ENCODE measurements at regions not wholly inside any gene's neighbourhood (a gene's known extent, or its start where the extent isn't known, plus 50 kb on each side); places are given as distances from the start of the nearest gene placed in this dataset.

DNA sequence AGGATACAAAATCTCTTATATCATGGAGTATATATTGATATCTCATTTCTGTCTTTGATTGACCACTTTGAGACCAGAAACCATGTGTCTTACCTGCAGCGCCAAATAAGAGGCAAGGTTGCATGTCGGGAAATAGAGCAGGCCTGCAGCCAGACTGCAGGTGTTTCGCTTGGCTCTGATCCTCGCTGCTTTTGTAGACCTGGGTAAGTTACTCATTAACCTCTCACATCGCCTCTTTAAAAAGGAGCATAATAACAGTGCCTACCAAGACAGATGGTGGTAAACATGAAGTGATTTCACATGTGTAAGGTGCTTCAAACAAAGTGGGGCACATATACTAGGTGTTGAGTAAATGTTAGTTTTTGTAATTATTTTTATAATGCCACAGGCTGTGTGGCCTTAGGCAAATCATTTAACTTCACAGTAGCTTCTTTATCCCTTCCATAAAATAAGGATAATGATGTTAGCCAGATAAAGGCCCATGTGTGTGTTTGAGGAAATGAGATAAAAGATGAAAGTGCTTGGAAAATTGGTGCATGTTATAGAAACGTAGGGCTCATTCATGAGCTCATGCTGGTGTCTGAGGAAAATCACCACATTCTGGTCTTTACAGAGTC is 248.8 kb upstream of the MAP3K7 start:
- 100% methylated on average over 3 of the region's 6 CpGs for WGBS (ENCODE audit: insufficient coverage)
- no peak overlapping the region for H3K4me3 ChIP-seq (ENCODE audit: control insufficient read depth in 1 of 7, extremely low read depth in 1 of 7, insufficient read depth in 4 of 7, low read depth in 2 of 7, low read length in 6 of 7)
- DNase-seq, result no peak
- H3K4me1 ChIP-seq (ENCODE audit: control extremely low read depth in 1 of 4, control insufficient read depth in 4 of 4, insufficient read depth in 4 of 4, low read length in 3 of 4), result no peaks in the 10 kb centered on the region
- POLR2A ChIA-PET, result no interaction called here
- no peaks in the 10 kb centered on the region for H3K36me3 ChIP-seq (ENCODE audit: control insufficient read depth in 4 of 4, insufficient read depth in 4 of 4, low read length in 3 of 4)
- H3K27me3 ChIP-seq (replicated peaks in 2 of 5; ENCODE audit: control insufficient read depth in 4 of 5, insufficient read depth in 5 of 5, low read length in 4 of 5), result no peaks in the 10 kb centered on the region
- H3K27ac ChIP-seq (ENCODE audit: insufficient read depth in 1 of 2, low read depth in 1 of 2, low read length in 2 of 2, poor library complexity in 1 of 2, severe bottlenecking in 2 of 2), result no peak overlapping the region
- peaks cover 0 to 2% (median 0%) of the 10 kb centered on the region in 5 experiments for H3K9me3 ChIP-seq (ENCODE audit: control extremely low read depth in 1 of 5, control insufficient read depth in 4 of 5, insufficient read depth in 2 of 5, low read depth in 1 of 5, low read length in 4 of 5)
- CTCF ChIA-PET, result no interaction called here

DNA sequence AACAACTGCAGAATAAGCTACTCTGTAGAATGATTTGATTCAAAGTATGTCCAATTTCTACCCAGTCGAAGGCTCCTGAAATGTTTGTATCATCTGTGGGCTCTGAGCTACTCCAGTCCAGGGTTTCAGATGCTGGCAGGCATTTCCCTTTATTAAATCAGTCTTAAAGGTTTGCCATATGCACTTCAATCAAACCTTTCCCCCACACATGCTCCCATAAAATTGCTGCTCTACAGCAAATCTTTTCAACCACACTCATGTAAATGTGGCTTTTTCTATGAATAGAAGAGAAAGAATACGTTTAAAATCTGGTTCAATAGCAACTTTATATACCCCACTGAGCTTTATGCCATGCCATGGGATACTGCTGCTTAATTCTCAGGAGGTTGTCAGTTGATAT is 242.4 kb upstream of the MAP3K7 start:
- WGBS (ENCODE audit: insufficient coverage), result 100% methylated on average over 1 of the region's 2 CpGs
- Histone ChIP-seq H3K27ac (ENCODE audit: insufficient read depth in 1 of 2, low read depth in 1 of 2, low read length in 2 of 2, poor library complexity in 1 of 2, severe bottlenecking in 2 of 2) (no peak overlapping the region), H3K4me1 (ENCODE audit: control extremely low read depth in 1 of 4, control insufficient read depth in 4 of 4, insufficient read depth in 4 of 4, low read length in 3 of 4) (no peaks in the 10 kb centered on the region), H3K9me3 (ENCODE audit: control extremely low read depth in 1 of 5, control insufficient read depth in 4 of 5, insufficient read depth in 2 of 5, low read depth in 1 of 5, low read length in 4 of 5) (peaks cover 0 to 2% (median 0%) of the 10 kb centered on the region in 5 experiments), H3K4me3 (ENCODE audit: control insufficient read depth in 1 of 7, extremely low read depth in 1 of 7, insufficient read depth in 4 of 7, low read depth in 2 of 7, low read length in 6 of 7) (no peak overlapping the region), H3K27me3 (replicated peaks in 2 of 5; ENCODE audit: control insufficient read depth in 4 of 5, insufficient read depth in 5 of 5, low read length in 4 of 5) (no peaks in the 10 kb centered on the region), H3K36me3 (ENCODE audit: control insufficient read depth in 4 of 4, insufficient read depth in 4 of 4, low read length in 3 of 4) (no peaks in the 10 kb centered on the region)
- ChIA-PET CTCF (interaction anchor here (0.7 to 1.1 kb wide), 2 partner anchors 12 to 26 kb away, joined by 3 to 4 read pairs; no protein-coding TSS in a partner anchor), POLR2A (no interaction called here)
- DNase-seq, result no peak

DNA sequence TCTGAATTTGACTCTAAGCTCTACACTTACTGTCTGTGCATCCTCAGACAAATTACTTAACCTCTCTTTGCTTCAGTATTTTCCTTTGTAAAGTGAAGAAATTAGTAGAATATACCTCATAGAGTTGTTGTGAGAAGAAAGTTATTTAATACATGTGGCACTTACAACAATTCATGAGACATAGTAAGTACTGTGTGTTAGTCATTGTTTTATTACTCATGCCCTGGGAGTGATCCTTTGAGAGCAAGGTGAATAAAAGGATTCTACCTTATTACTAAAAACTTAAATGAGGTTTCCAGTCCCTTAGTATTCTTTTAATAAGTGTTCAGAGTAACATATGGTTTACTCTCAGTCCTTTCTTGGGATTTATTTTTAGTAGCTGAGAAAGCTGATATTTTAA is 233.6 kb upstream of the MAP3K7 start:
- Histone ChIP-seq H3K4me1 (ENCODE audit: control extremely low read depth in 1 of 4, control insufficient read depth in 4 of 4, insufficient read depth in 4 of 4, low read length in 3 of 4) (no peaks in the 10 kb centered on the region), H3K9me3 (ENCODE audit: control extremely low read depth in 1 of 5, control insufficient read depth in 4 of 5, insufficient read depth in 2 of 5, low read depth in 1 of 5, low read length in 4 of 5) (peaks cover 0 to 1% (median 0%) of the 10 kb centered on the region in 5 experiments), H3K27me3 (replicated peaks in 2 of 5; ENCODE audit: control insufficient read depth in 4 of 5, insufficient read depth in 5 of 5, low read length in 4 of 5) (no peaks in the 10 kb centered on the region), H3K4me3 (ENCODE audit: control insufficient read depth in 1 of 7, extremely low read depth in 1 of 7, insufficient read depth in 4 of 7, low read depth in 2 of 7, low read length in 6 of 7) (no peak overlapping the region), H3K36me3 (ENCODE audit: control insufficient read depth in 4 of 4, insufficient read depth in 4 of 4, low read length in 3 of 4) (no peaks in the 10 kb centered on the region), H3K27ac (ENCODE audit: insufficient read depth in 1 of 2, low read depth in 1 of 2, low read length in 2 of 2, poor library complexity in 1 of 2, severe bottlenecking in 2 of 2) (no peak overlapping the region)
- DNase-seq, result no peak
- CTCF ChIA-PET, result no interaction called here
- POLR2A ChIA-PET, result no interaction called here

DNA sequence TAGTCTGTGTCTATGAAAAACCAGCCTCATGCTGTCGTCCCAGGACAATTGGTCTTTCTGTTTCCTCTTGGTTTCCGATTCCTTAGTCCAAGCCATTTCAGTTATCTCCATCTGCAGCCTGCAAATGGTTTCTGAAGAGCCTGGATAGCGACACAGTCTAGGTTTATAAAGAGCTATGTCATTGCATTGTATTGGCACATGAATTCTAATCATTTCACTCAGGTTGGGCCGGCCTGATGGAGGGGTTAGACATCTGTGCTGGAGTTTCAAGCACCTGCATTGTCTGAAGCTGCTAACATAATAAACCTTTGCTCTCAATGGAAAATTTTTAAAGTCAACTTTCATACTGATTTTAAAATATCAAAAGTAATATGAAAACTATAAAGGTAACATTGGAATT is 232.6 kb upstream of the MAP3K7 start:
- H3K27ac ChIP-seq (ENCODE audit: insufficient read depth in 1 of 2, low read depth in 1 of 2, low read length in 2 of 2, poor library complexity in 1 of 2, severe bottlenecking in 2 of 2), result no peak overlapping the region
- peaks cover 0 to 1% (median 0%) of the 10 kb centered on the region in 5 experiments for H3K9me3 ChIP-seq (ENCODE audit: control extremely low read depth in 1 of 5, control insufficient read depth in 4 of 5, insufficient read depth in 2 of 5, low read depth in 1 of 5, low read length in 4 of 5)
- POLR2A ChIA-PET, result no interaction called here
- H3K27me3 ChIP-seq (replicated peaks in 2 of 5; ENCODE audit: control insufficient read depth in 4 of 5, insufficient read depth in 5 of 5, low read length in 4 of 5), result no peaks in the 10 kb centered on the region
- no peaks in the 10 kb centered on the region for H3K4me1 ChIP-seq (ENCODE audit: control extremely low read depth in 1 of 4, control insufficient read depth in 4 of 4, insufficient read depth in 4 of 4, low read length in 3 of 4)
- no peaks in the 10 kb centered on the region for H3K36me3 ChIP-seq (ENCODE audit: control insufficient read depth in 4 of 4, insufficient read depth in 4 of 4, low read length in 3 of 4)
- H3K4me3 ChIP-seq (ENCODE audit: control insufficient read depth in 1 of 7, extremely low read depth in 1 of 7, insufficient read depth in 4 of 7, low read depth in 2 of 7, low read length in 6 of 7), result no peak overlapping the region
- WGBS (ENCODE audit: insufficient coverage), result 100% methylated on average over 2 of the region's 4 CpGs
- no peak for DNase-seq
- CTCF ChIA-PET, result no interaction called here

DNA sequence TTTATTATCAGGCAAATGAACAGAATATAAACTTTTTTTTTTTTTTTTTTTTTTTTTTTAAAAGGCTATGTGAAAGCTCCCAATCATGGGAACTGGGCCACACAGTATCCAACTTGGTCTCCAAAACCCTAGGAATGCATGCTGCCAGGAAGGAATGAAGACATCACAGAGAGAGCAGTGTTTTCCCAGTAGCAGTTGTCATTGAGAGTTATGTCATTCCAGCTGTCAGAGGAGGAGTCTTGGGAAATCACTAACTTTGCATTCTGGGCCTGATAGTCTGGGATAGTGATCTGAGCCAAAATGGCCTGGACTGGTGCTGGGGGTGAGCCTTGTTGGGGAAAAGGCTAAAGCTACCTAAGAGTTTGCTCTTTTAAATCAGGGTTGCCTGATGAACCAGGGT is 231.3 kb upstream of the MAP3K7 start:
- ChIA-PET CTCF (interaction anchor here (0.6 kb wide), 1 partner anchor 45 kb away, joined by 3 read pairs; no protein-coding TSS in a partner anchor), POLR2A (no interaction called here)
- Histone ChIP-seq H3K9me3 (ENCODE audit: control extremely low read depth in 1 of 5, control insufficient read depth in 4 of 5, insufficient read depth in 2 of 5, low read depth in 1 of 5, low read length in 4 of 5) (no peaks in the 10 kb centered on the region), H3K4me3 (ENCODE audit: control insufficient read depth in 1 of 7, extremely low read depth in 1 of 7, insufficient read depth in 4 of 7, low read depth in 2 of 7, low read length in 6 of 7) (no peak overlapping the region), H3K27ac (ENCODE audit: insufficient read depth in 1 of 2, low read depth in 1 of 2, low read length in 2 of 2, poor library complexity in 1 of 2, severe bottlenecking in 2 of 2) (no peak overlapping the region), H3K36me3 (ENCODE audit: control insufficient read depth in 4 of 4, insufficient read depth in 4 of 4, low read length in 3 of 4) (no peaks in the 10 kb centered on the region), H3K4me1 (ENCODE audit: control extremely low read depth in 1 of 4, control insufficient read depth in 4 of 4, insufficient read depth in 4 of 4, low read length in 3 of 4) (no peaks in the 10 kb centered on the region), H3K27me3 (replicated peaks in 2 of 5; ENCODE audit: control insufficient read depth in 4 of 5, insufficient read depth in 5 of 5, low read length in 4 of 5) (no peaks in the 10 kb centered on the region)
- no peak for DNase-seq

DNA sequence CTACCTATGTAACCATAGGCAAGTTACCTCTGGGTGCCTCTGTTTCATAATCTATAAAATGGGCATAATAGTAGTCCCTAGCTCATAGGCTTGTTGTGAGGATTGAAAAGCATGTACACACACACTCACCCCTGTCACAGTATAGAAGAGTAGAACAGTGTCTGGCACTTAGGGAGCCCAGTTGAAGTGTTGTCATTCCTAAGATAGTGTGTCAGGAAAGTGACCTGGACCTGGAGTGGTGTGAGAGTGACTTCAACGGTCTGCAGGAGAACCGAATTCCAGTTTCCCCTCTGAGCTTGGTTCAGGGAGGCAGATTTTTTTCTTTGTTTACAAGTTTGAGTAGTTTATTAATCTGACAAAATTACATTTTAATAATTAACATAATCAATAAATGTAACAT is 229.9 kb upstream of the MAP3K7 start:
- H3K27ac ChIP-seq (ENCODE audit: insufficient read depth in 1 of 2, low read depth in 1 of 2, low read length in 2 of 2, poor library complexity in 1 of 2, severe bottlenecking in 2 of 2), result no peak overlapping the region
- POLR2A ChIA-PET, result no interaction called here
- no peak overlapping the region for H3K4me3 ChIP-seq (ENCODE audit: control insufficient read depth in 1 of 7, extremely low read depth in 1 of 7, insufficient read depth in 4 of 7, low read depth in 2 of 7, low read length in 6 of 7)
- no CpG with 5 or more reads among the region's 2 CpGs for WGBS (ENCODE audit: insufficient coverage)
- no peak for DNase-seq
- H3K9me3 ChIP-seq (ENCODE audit: control extremely low read depth in 1 of 5, control insufficient read depth in 4 of 5, insufficient read depth in 2 of 5, low read depth in 1 of 5, low read length in 4 of 5), result no peaks in the 10 kb centered on the region
- H3K27me3 ChIP-seq (replicated peaks in 2 of 5; ENCODE audit: control insufficient read depth in 4 of 5, insufficient read depth in 5 of 5, low read length in 4 of 5), result no peaks in the 10 kb centered on the region
- no peaks in the 10 kb centered on the region for H3K4me1 ChIP-seq (ENCODE audit: control extremely low read depth in 1 of 4, control insufficient read depth in 4 of 4, insufficient read depth in 4 of 4, low read length in 3 of 4)
- CTCF ChIA-PET, result no interaction called here
- no peaks in the 10 kb centered on the region for H3K36me3 ChIP-seq (ENCODE audit: control insufficient read depth in 4 of 4, insufficient read depth in 4 of 4, low read length in 3 of 4)

DNA sequence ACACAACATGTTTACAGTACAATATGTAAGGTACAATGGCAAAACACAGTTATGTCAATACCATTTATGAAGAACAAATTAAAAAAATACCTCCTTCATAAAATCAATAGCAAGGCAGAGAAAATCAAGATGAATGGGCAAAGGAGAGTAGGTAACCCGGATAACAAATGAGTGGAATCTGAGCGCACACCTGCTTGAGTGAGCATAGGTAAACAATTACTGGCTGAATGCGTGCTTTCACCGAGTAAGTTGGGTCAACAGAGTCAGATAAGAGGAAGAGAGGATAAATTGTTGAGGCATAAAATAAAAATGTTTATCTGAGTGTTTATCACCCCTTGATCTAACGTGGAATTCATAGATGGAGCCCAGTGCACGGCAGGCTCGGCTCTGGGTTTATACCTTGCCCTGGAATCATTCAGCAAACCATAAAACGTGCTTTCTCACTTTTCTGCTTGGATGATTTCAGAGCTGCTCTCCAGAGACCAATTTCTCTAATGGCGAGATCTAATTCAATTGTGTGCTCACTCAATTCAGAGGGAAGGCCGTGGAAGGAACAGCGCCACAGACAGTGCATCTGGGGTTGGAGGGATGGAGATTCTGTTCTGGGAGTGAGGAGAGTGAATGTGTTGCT is 224.8 kb upstream of the MAP3K7 start:
- no peaks in the 10 kb centered on the region for H3K27me3 ChIP-seq (replicated peaks in 2 of 5; ENCODE audit: control insufficient read depth in 4 of 5, insufficient read depth in 5 of 5, low read length in 4 of 5)
- WGBS (ENCODE audit: insufficient coverage), result 79% methylated on average over 9 of the region's 11 CpGs
- no peaks in the 10 kb centered on the region for H3K9me3 ChIP-seq (ENCODE audit: control extremely low read depth in 1 of 5, control insufficient read depth in 4 of 5, insufficient read depth in 2 of 5, low read depth in 1 of 5, low read length in 4 of 5)
- no peaks in the 10 kb centered on the region for H3K4me1 ChIP-seq (ENCODE audit: control extremely low read depth in 1 of 4, control insufficient read depth in 4 of 4, insufficient read depth in 4 of 4, low read length in 3 of 4)
- ChIA-PET CTCF (no interaction called here), POLR2A (no interaction called here)
- H3K4me3 ChIP-seq (ENCODE audit: control insufficient read depth in 1 of 7, extremely low read depth in 1 of 7, insufficient read depth in 4 of 7, low read depth in 2 of 7, low read length in 6 of 7), result no peak overlapping the region
- H3K27ac ChIP-seq (ENCODE audit: insufficient read depth in 1 of 2, low read depth in 1 of 2, low read length in 2 of 2, poor library complexity in 1 of 2, severe bottlenecking in 2 of 2), result no peak overlapping the region
- H3K36me3 ChIP-seq (ENCODE audit: control insufficient read depth in 4 of 4, insufficient read depth in 4 of 4, low read length in 3 of 4), result no peaks in the 10 kb centered on the region
- DNase-seq, result no peak

All from common myeloid progenitor, CD34-positive (primary cell).